Trophoblast cell (in vitro differentiated cells and primary cell): ENCODE measurements at regions not wholly inside any gene's neighbourhood (a gene's known extent, or its start where the extent isn't known, plus 50 kb on each side); places are given as distances from the start of the nearest gene placed in this dataset.

ENCODE experiments used
- DNase-seq, 2 donors: peaks; one replicate each; pipeline ENCODE4 v3.0.0-alpha.2; 2016
- H2AFZ ChIP-seq: 2 replicates; pipeline ENCODE4 v1.6.1; 2013; ENCODE audit warnings: low read length, moderate library complexity, mild to moderate bottlenecking; ENCODE audit not compliant: insufficient read depth, poor library complexity
- H2AK5ac ChIP-seq: 2 replicates; pipeline ENCODE4 v1.6.1; 2013; ENCODE audit warnings: mild to moderate bottlenecking, low read length
- H2BK120ac ChIP-seq: 2 replicates; pipeline ENCODE4 v1.6.1; 2013; ENCODE audit warnings: low read length, mild to moderate bottlenecking, moderate library complexity; ENCODE audit not compliant: insufficient read depth, poor library complexity
- H2BK12ac ChIP-seq: 2 replicates; pipeline ENCODE4 v1.6.1; 2013; ENCODE audit warnings: mild to moderate bottlenecking, low read length, moderate library complexity
- H2BK5ac ChIP-seq: 2 replicates; pipeline ENCODE4 v1.6.1; 2013; ENCODE audit warnings: low read length, low read depth, moderate library complexity, mild to moderate bottlenecking; ENCODE audit not compliant: poor library complexity
- H3K14ac ChIP-seq: 2 replicates; pipeline ENCODE4 v1.6.1; 2013; ENCODE audit warnings: mild to moderate bottlenecking, low read length
- H3K18ac ChIP-seq: 2 replicates; pipeline ENCODE4 v1.6.1; 2013; ENCODE audit warnings: mild to moderate bottlenecking, low read length
- H3K23ac ChIP-seq: 2 replicates; pipeline ENCODE4 v1.6.1; 2013; ENCODE audit warnings: low read length
- H3K27ac ChIP-seq: 2 replicates; pipeline ENCODE4 v1.5.1; 2013; ENCODE audit warnings: low read depth, mild to moderate bottlenecking, inconsistent platforms, low read length, moderate library complexity
- H3K27me3 ChIP-seq: 2 replicates; pipeline ENCODE4 v1.6.1; 2013; ENCODE audit warnings: inconsistent platforms, mild to moderate bottlenecking, low read length, moderate library complexity; ENCODE audit not compliant: insufficient read depth
- H3K36me3 ChIP-seq, 2 experiments: 1 replicate in 1 of 2; 2 replicates in 1 of 2; pipeline ENCODE4 v1.6.1; 2013; ENCODE audit warnings: low read length in 2 of 2, mild to moderate bottlenecking in 2 of 2, moderate library complexity in 1 of 2; ENCODE audit not compliant: insufficient read depth in 2 of 2, control insufficient read depth in 1 of 2
- H3K4ac ChIP-seq: 2 replicates; pipeline ENCODE4 v1.6.1; 2013; ENCODE audit warnings: low read depth, mild to moderate bottlenecking, low read length, moderate library complexity
- H3K4me1 ChIP-seq, 2 experiments: 1 replicate in 1 of 2; 2 replicates in 1 of 2; pipeline ENCODE4 v1.6.1; 2013; ENCODE audit warnings: low read length in 2 of 2, mild to moderate bottlenecking in 2 of 2, moderate library complexity in 1 of 2; ENCODE audit not compliant: insufficient read depth in 2 of 2, control insufficient read depth in 1 of 2
- H3K4me2 ChIP-seq: 2 replicates; pipeline ENCODE4 v1.6.1; 2013; ENCODE audit warnings: inconsistent platforms, mild to moderate bottlenecking, low read length, moderate library complexity
- H3K4me3 ChIP-seq: 2 replicates; pipeline ENCODE4 v1.5.1; 2013; ENCODE audit warnings: mild to moderate bottlenecking, low read depth, low read length, inconsistent platforms
- H3K79me1 ChIP-seq: one replicate; pipeline ENCODE4 v1.6.1; 2013; ENCODE audit warnings: low read length
- H3K79me2 ChIP-seq: 2 replicates; pipeline ENCODE4 v1.6.1; 2013; ENCODE audit warnings: low read length, mild to moderate bottlenecking; ENCODE audit not compliant: control insufficient read depth, insufficient read depth, poor library complexity
- H3K9ac ChIP-seq: 2 replicates; pipeline ENCODE4 v1.6.1; 2013; ENCODE audit warnings: mild to moderate bottlenecking, low read length
- H3K9me3 ChIP-seq: 2 replicates; pipeline ENCODE4 v1.6.1; 2013; ENCODE audit warnings: low read depth, mild to moderate bottlenecking, control low read depth, inconsistent platforms, low read length; ENCODE audit not compliant: insufficient read depth
- H4K12ac ChIP-seq: 2 replicates; pipeline ENCODE4 v1.6.1; 2013; ENCODE audit warnings: low read depth, mild to moderate bottlenecking, low read length, moderate library complexity
- H4K8ac ChIP-seq: 2 replicates; pipeline ENCODE4 v1.6.1; 2013; ENCODE audit warnings: low read depth, mild to moderate bottlenecking, low read length, moderate library complexity
- H4K91ac ChIP-seq: one replicate; pipeline ENCODE4 v1.6.1; 2013; ENCODE audit warnings: low read depth, mild to moderate bottlenecking, low read length, moderate library complexity
- WGBS: extraction: QIAGEN DNeasy Blood & Tissue Kit; methylation state at CpG from one replicate; pipeline ENCODE4 v1.1.7; 2013; ENCODE audit warnings: missing lambda C conversion rate; ENCODE audit not compliant: insufficient read length, insufficient coverage; ENCODE audit errors: extremely low coverage; 5-methylcytosine and 5-hydroxymethylcytosine counted together

DNA sequence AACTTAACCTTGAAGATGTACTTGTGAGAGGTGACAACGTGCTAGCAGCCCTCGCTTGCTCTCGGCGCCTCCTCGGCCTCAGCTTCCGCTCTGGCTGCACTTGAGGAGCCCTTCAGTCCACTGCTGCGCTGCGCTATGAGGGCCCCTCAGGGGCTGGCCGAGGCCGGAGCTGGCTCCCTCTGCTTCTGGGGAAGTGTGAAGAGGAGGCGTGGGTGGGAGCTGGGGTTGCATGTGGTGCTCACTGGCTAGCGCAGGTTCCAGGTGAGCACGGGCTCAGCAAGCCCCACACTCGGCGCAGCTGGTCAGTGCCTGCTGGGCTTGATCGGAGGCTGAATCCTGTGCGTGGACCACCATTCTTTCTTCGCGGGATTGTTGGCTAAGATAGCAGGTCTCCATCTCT is 166.1 kb downstream of the MRPS30 start:
- Histone ChIP-seq H4K12ac (no peak overlapping the region), H3K4me2 (no peak overlapping the region), H2BK120ac (no peak overlapping the region), H3K4ac (no peak overlapping the region), H2BK5ac (no peak overlapping the region), H3K27ac (no peak overlapping the region), H3K79me2 (no peaks in the 10 kb centered on the region), H3K18ac (no peak overlapping the region), H3K9ac (no peak overlapping the region), H3K36me3 (no peaks in the 10 kb centered on the region), H4K8ac (no peak overlapping the region), H3K14ac (no peak overlapping the region), H3K4me1 (no peaks in the 10 kb centered on the region), H4K91ac (no peak overlapping the region), H3K9me3 (no peaks in the 10 kb centered on the region), H3K79me1 (no peaks in the 10 kb centered on the region), H3K27me3 (no peaks in the 10 kb centered on the region), H3K23ac (no peak overlapping the region), H2BK12ac (no peak overlapping the region), H3K4me3 (no peak overlapping the region), H2AK5ac (no peak overlapping the region), H2AFZ (no peak overlapping the region)
- WGBS, result no CpG with 5 or more reads among the region's 19 CpGs
- DNase-seq, result no peak

DNA sequence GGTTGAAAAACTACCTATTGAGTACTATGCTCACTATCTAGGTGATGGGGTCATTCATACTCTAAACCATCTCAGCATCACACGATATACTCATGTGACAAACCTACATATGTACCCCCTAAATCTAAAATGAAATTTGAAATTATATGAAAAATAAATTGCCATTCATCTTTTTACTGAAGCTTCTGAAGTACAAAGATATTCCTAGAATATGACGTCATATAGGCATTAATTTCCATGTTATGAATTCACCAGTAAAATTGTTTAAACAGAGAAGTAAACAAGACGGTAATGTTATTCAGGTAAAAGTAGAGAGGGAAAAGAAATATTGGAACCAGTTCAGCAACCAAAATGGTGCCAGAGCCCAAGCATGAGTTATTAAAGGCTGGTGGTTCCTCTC is 173.0 kb downstream of the MRPS30 start:
- no peak overlapping the region for H4K12ac ChIP-seq
- DNase-seq, result no peak
- H3K9ac ChIP-seq, result no peak overlapping the region
- H3K79me2 ChIP-seq, result no peaks in the 10 kb centered on the region
- no peak overlapping the region for H3K4ac ChIP-seq
- H3K4me3 ChIP-seq, result no peak overlapping the region
- no CpG with 5 or more reads among the region's 3 CpGs for WGBS
- no peak overlapping the region for H4K8ac ChIP-seq
- no peaks in the 10 kb centered on the region for H3K4me1 ChIP-seq
- H4K91ac ChIP-seq, result no peak overlapping the region
- no peak overlapping the region for H3K14ac ChIP-seq
- H3K36me3 ChIP-seq, result no peaks in the 10 kb centered on the region
- no peak overlapping the region for H2BK120ac ChIP-seq
- H3K27ac ChIP-seq, result no peak overlapping the region
- H2AK5ac ChIP-seq, result no peak overlapping the region
- no peak overlapping the region for H3K23ac ChIP-seq
- no peak overlapping the region for H3K4me2 ChIP-seq
- H3K9me3 ChIP-seq, result no peaks in the 10 kb centered on the region
- no peaks in the 10 kb centered on the region for H3K79me1 ChIP-seq
- no peak overlapping the region for H3K18ac ChIP-seq
- no peaks in the 10 kb centered on the region for H3K27me3 ChIP-seq
- H2BK5ac ChIP-seq, result no peak overlapping the region
- no peak overlapping the region for H2BK12ac ChIP-seq
- no peak overlapping the region for H2AFZ ChIP-seq

DNA sequence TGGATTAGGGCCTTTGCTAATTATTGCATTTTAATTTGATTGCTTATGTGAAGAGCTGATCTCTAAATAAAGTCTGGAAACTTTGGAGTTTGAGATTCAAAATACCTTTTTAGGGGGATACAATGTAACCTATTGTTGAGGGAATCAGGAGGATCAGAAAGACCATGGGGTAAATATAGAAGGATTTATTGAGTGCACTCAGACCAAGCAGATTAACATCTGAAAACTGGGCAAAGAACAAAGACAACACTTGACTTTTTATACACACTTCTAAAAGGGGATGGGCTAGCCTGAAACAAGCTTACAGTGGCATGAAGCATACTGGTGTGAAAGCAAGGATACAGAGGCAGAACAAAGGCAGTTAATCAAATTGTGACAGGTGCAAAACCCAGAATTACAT is 174.3 kb downstream of the MRPS30 start:
- H4K91ac ChIP-seq, result no peak overlapping the region
- H4K12ac ChIP-seq, result no peak overlapping the region
- no peak overlapping the region for H3K4me3 ChIP-seq
- H3K4ac ChIP-seq, result no peak overlapping the region
- no peaks in the 10 kb centered on the region for H3K79me2 ChIP-seq
- no peaks in the 10 kb centered on the region for H3K79me1 ChIP-seq
- H3K27me3 ChIP-seq, result no peaks in the 10 kb centered on the region
- DNase-seq, result no peak
- H3K14ac ChIP-seq, result no peak overlapping the region
- no peak overlapping the region for H3K18ac ChIP-seq
- H4K8ac ChIP-seq, result no peak overlapping the region
- no peak overlapping the region for H3K4me2 ChIP-seq
- H3K9ac ChIP-seq, result no peak overlapping the region
- no peak overlapping the region for H3K23ac ChIP-seq
- no peak overlapping the region for H2AFZ ChIP-seq
- no peaks in the 10 kb centered on the region for H3K36me3 ChIP-seq
- no peak overlapping the region for H2AK5ac ChIP-seq
- no peak overlapping the region for H3K27ac ChIP-seq
- H2BK120ac ChIP-seq, result no peak overlapping the region
- no peaks in the 10 kb centered on the region for H3K9me3 ChIP-seq
- H2BK12ac ChIP-seq, result no peak overlapping the region
- no peaks in the 10 kb centered on the region for H3K4me1 ChIP-seq
- H2BK5ac ChIP-seq, result no peak overlapping the region

GRCh38 chr5:44987026-44987425 is 178.3 kb downstream of the MRPS30 start:
- Histone ChIP-seq H3K9ac (no peak overlapping the region), H3K4ac (no peak overlapping the region), H3K4me2 (no peak overlapping the region), H2AK5ac (no peak overlapping the region), H3K14ac (no peak overlapping the region), H3K23ac (no peak overlapping the region), H2BK12ac (no peak overlapping the region), H3K27ac (no peak overlapping the region), H3K4me1 (no peaks in the 10 kb centered on the region), H3K79me1 (no peaks in the 10 kb centered on the region), H3K27me3 (no peaks in the 10 kb centered on the region), H3K79me2 (no peaks in the 10 kb centered on the region), H2AFZ (no peak overlapping the region), H3K18ac (no peak overlapping the region), H4K91ac (no peak overlapping the region), H3K9me3 (peaks cover 7% of the 10 kb centered on the region), H3K4me3 (no peak overlapping the region), H2BK120ac (no peak overlapping the region), H4K12ac (no peak overlapping the region), H3K36me3 (no peaks in the 10 kb centered on the region), H4K8ac (no peak overlapping the region), H2BK5ac (no peak overlapping the region)
- DNase-seq, result no peak

DNA sequence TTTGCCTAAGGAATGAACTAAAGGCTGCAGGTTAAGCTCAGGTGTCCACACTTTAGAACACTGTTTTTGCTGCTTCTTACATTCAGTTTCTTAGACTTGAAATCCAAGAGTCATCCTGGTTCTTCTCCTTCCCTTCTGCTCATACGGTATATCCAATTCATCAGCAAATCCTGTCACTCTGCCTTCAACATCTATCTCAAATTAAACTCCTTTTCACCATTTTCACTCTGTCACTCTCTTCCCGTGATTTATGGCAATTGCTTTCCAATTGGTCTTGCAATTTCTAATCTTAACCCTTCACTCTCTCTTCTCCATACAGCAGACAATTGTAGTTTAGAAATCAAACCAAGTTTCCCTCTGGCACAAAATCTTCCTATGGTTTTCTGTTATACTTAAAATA is 182.9 kb downstream of the MRPS30 start:
- Histone ChIP-seq H3K18ac (no peak overlapping the region), H3K4ac (no peak overlapping the region), H3K79me2 (no peaks in the 10 kb centered on the region), H4K12ac (no peak overlapping the region), H3K4me2 (no peak overlapping the region), H3K27ac (no peak overlapping the region), H2BK5ac (no peak overlapping the region), H3K14ac (no peak overlapping the region), H2BK12ac (no peak overlapping the region), H2AFZ (no peak overlapping the region), H4K8ac (no peak overlapping the region), H2AK5ac (no peak overlapping the region), H3K36me3 (no peaks in the 10 kb centered on the region), H3K27me3 (no peaks in the 10 kb centered on the region), H3K4me1 (no peaks in the 10 kb centered on the region), H3K23ac (no peak overlapping the region), H2BK120ac (no peak overlapping the region), H3K4me3 (no peak overlapping the region), H3K79me1 (no peaks in the 10 kb centered on the region), H4K91ac (no peak overlapping the region), H3K9ac (no peak overlapping the region), H3K9me3 (peaks cover 7% of the 10 kb centered on the region)
- DNase-seq, result no peak
- WGBS, result 100% methylated on average over 1 of the region's 2 CpGs
